Smooth muscle cell (in vitro differentiated cells): ENCODE measurements at regions not wholly inside any gene's neighbourhood (a gene's known extent, or its start where the extent isn't known, plus 50 kb on each side); places are given as distances from the start of the nearest gene placed in this dataset.

Experiments used
- DNase-seq: peaks from one replicate; lab custom pipeline; 2025; ENCODE audit not compliant: unreplicated experiment; lab: John Stamatoyannopoulos, UW
- H2AFZ ChIP-seq: fragments of 200-600 bp; sonication (generic); 2 replicates; pipeline ENCODE4 v1.6.0; 2016; ENCODE audit warnings: antibody characterized with exemption, low read depth, mild to moderate bottlenecking
- H3F3A ChIP-seq: fragments of 200-600 bp; sonication (generic); 2 replicates; pipeline ENCODE4 v1.6.0; 2017; ENCODE audit warnings: antibody characterized with exemption, low read depth
- H3K27ac ChIP-seq: fragments of 200-600 bp; sonication (generic); 2 replicates; pipeline ENCODE4 v1.5.1; 2016; ENCODE audit warnings: low read depth, mild to moderate bottlenecking
- H3K27me3 ChIP-seq: fragments of 200-600 bp; sonication (generic); 2 replicates; pipeline ENCODE4 v1.6.1; 2016; ENCODE audit warnings: low read depth, mild to moderate bottlenecking
- H3K36me3 ChIP-seq: fragments of 200-600 bp; sonication (generic); 2 replicates; pipeline ENCODE4 v1.5.1; 2016; ENCODE audit warnings: low read depth
- H3K4me1 ChIP-seq: fragments of 200-600 bp; sonication (generic); 2 replicates; pipeline ENCODE4 v1.5.1; 2016; ENCODE audit warnings: low read depth
- H3K4me2 ChIP-seq: fragments of 200-600 bp; sonication (generic); 2 replicates; pipeline ENCODE4 v1.6.0; 2016; ENCODE audit warnings: mild to moderate bottlenecking
- H3K4me3 ChIP-seq: fragments of 200-600 bp; sonication (generic); 2 replicates; pipeline ENCODE4 v1.5.1; 2016; ENCODE audit warnings: mild to moderate bottlenecking
- H3K79me2 ChIP-seq: fragments of 200-600 bp; sonication (generic); 2 replicates; pipeline ENCODE4 v1.6.0; 2016; ENCODE audit warnings: low read depth, mild to moderate bottlenecking
- H3K9ac ChIP-seq: fragments of 200-600 bp; sonication (generic); 2 replicates; pipeline ENCODE4 v1.6.0; 2016; ENCODE audit warnings: low read depth
- H3K9me3 ChIP-seq: fragments of 200-600 bp; sonication (generic); replicated peaks from 2 replicates; pipeline ENCODE4 v1.5.1; 2016; ENCODE audit warnings: low read depth
- H4K20me1 ChIP-seq: fragments of 200-600 bp; sonication (generic); 2 replicates; pipeline ENCODE4 v1.6.0; 2016; ENCODE audit warnings: low read depth
- CTCF ChIP-seq: fragments of 200-600 bp; sonication (generic); IDR thresholded peaks from 2 replicates; pipeline ENCODE4 v1.5.1; 2017; ENCODE audit warnings: borderline replicate concordance, mild to moderate bottlenecking, antibody characterized with exemption; ENCODE audit not compliant: insufficient read depth, poor library complexity, severe bottlenecking
- WGBS: methylation state at CpG from one replicate; pipeline ENCODE4 v1.1.7; 2016; ENCODE audit warnings: low lambda C conversion rate; 5-methylcytosine and 5-hydroxymethylcytosine counted together

- Histone ChIP-seq H3K4me1 (no peaks in the 10 kb centered on the region), H3K36me3 (no peaks in the 10 kb centered on the region), H3F3A (peaks cover 3% of the 10 kb centered on the region), H3K4me3 (no peak overlapping the region), H3K9me3 (no peaks in the 10 kb centered on the region), H3K27me3 (no peaks in the 10 kb centered on the region), H4K20me1 (no peaks in the 10 kb centered on the region), H3K27ac (no peak overlapping the region), H3K4me2 (no peak overlapping the region), H2AFZ (no peak overlapping the region), H3K9ac (no peak overlapping the region), H3K79me2 (no peaks in the 10 kb centered on the region)
- DNase-seq, result no peak
- 82% methylated on average over 3 of the region's 3 CpGs for WGBS
- no peak for TF ChIP-seq CTCF
Measured at GRCh38 chr15:35174948-35175347, 89.9 kb upstream of the NANOGP8 start.

GRCh38 chr15:35173444-35174118 lies 88.5 kb upstream of the NANOGP8 start:
- Histone ChIP-seq H3K27ac (no peak overlapping the region), H3K9ac (no peak overlapping the region), H4K20me1 (no peaks in the 10 kb centered on the region), H3F3A (peaks cover 3% of the 10 kb centered on the region), H3K4me1 (peaks cover 5% of the 10 kb centered on the region), H3K27me3 (no peaks in the 10 kb centered on the region), H3K79me2 (no peaks in the 10 kb centered on the region), H3K4me2 (no peak overlapping the region), H3K9me3 (no peaks in the 10 kb centered on the region), H3K4me3 (no peak overlapping the region), H2AFZ (no peak overlapping the region), H3K36me3 (no peaks in the 10 kb centered on the region)
- no peak for DNase-seq
- WGBS, result 62% methylated on average over 4 of the region's 4 CpGs
- TF ChIP-seq CTCF, result no peak

GRCh38 chr15:35170207-35170606 lies 85.1 kb upstream of the NANOGP8 start:
- Histone ChIP-seq H3K27me3 (no peaks in the 10 kb centered on the region), H3K27ac (no peak overlapping the region), H4K20me1 (no peaks in the 10 kb centered on the region), H3K4me1 (peaks cover 17% of the 10 kb centered on the region), H3K9me3 (no peaks in the 10 kb centered on the region), H3K4me2 (peak overlapping the region; percentile 15), H3K36me3 (no peaks in the 10 kb centered on the region), H3F3A (peaks cover 15% of the 10 kb centered on the region), H3K4me3 (no peak overlapping the region), H2AFZ (no peak overlapping the region), H3K9ac (no peak overlapping the region), H3K79me2 (no peaks in the 10 kb centered on the region)
- no peak for DNase-seq
- 56% methylated on average over 3 of the region's 3 CpGs for WGBS
- no peak for TF ChIP-seq CTCF

GRCh38 chr15:35168464-35168863 lies 83.4 kb upstream of the NANOGP8 start:
- H3K27ac ChIP-seq, result peak overlapping the region; percentile 76
- H2AFZ ChIP-seq, result peak overlapping the region; percentile 45

More at GRCh38 chr15:35168464-35168863, 83.4 kb upstream of the NANOGP8 start:
- no peaks in the 10 kb centered on the region for H3K27me3 ChIP-seq
- no peak for TF ChIP-seq CTCF
- H3K4me2 ChIP-seq, result peak overlapping the region; percentile 71
- no peak overlapping the region for H3K4me3 ChIP-seq
- H4K20me1 ChIP-seq, result no peaks in the 10 kb centered on the region
- no peaks in the 10 kb centered on the region for H3K79me2 ChIP-seq
- peaks cover 17% of the 10 kb centered on the region for H3K4me1 ChIP-seq
- H3K9ac ChIP-seq, result no peak overlapping the region
- no peaks in the 10 kb centered on the region for H3K9me3 ChIP-seq
- no peaks in the 10 kb centered on the region for H3K36me3 ChIP-seq
- no peak for DNase-seq
- H3F3A ChIP-seq, result peaks cover 15% of the 10 kb centered on the region
- 9% methylated on average over 4 of the region's 4 CpGs for WGBS
